Activated CD4-positive, alpha-beta T cell treated with anti-CD3 and anti-CD28 coated beads for 36 hours (primary cell): ENCODE measurements at regions not wholly inside any gene's neighbourhood (a gene's known extent, or its start where the extent isn't known, plus 50 kb on each side); places are given as distances from the start of the nearest gene placed in this dataset.

Experiments used
- ATAC-seq: fragments of 200-7000 bp; cut with Tn5 transposase; one replicate; pipeline ENCODE4 v1.10.0; 2021; ENCODE audit warnings: mild to moderate bottlenecking, moderate library complexity
- CTCF ChIA-PET: fragments of 350-600 bp; sonication (Branson Sonifier 250); formaldehyde crosslinking; loops from one replicate; lab custom pipeline; 2021; ENCODE audit warnings: antibody characterized with exemption; lab: Charles Lee
- POLR2A ChIA-PET: fragments of 350-600 bp; sonication (Branson Sonifier 250); formaldehyde crosslinking; loops from one replicate; lab custom pipeline; 2021; ENCODE audit warnings: antibody characterized with exemption, inconsistent platforms; lab: Charles Lee
- DNase-seq: peaks from one replicate; pipeline ENCODE4 v3.0.0-alpha.2; 2020
- H3K27ac Mint-ChIP-seq: one replicate; pipeline ENCODE4 v1.8.0; 2021; ENCODE audit warnings: mixed read lengths
- H3K27me3 Mint-ChIP-seq: one replicate; pipeline ENCODE4 v1.8.0; 2021; ENCODE audit warnings: mixed read lengths
- H3K36me3 Mint-ChIP-seq: one replicate; pipeline ENCODE4 v1.8.0; 2021; ENCODE audit warnings: low read depth, mixed read lengths
- H3K4me1 Mint-ChIP-seq: one replicate; pipeline ENCODE4 v1.8.0; 2021; ENCODE audit warnings: mixed read lengths
- H3K4me3 Mint-ChIP-seq: one replicate; pipeline ENCODE4 v1.8.0; 2021; ENCODE audit warnings: mild to moderate bottlenecking, moderate library complexity, mixed read lengths
- H3K9me3 Mint-ChIP-seq: one replicate; pipeline ENCODE4 v1.8.0; 2021; ENCODE audit warnings: low read depth, mixed read lengths
- intact Hi-C, 2 experiments: fragments of 100-400 bp; cut with DNase I in 1 of 2; cut with micrococcal nuclease in 1 of 2; formaldehyde crosslinking; loops; one replicate each; pipeline versions ENCODE4 v1.14.2 to v1.15.1; 2022 to 2024; cut with DNase I, micrococcal nuclease

DNA sequence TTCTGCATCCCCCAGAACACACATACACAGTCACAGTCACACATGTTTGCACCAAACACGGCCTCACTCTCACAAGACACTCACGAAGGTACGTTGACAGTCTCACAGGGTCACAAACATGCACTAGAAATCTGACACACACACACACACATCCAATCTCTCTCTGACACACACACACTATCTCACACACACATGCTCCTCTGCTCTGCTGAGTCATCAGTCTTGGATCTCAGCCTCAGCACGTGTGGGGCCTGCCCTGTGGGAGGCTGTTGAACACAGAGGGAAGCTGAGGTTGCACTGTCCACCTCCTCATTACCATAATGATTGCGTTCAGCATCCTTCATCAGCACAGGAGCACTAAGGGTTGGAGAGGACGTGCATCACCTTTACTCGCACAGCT, 188.8 kb downstream of the MTRR start:
- no peak for DNase-seq
- no peak for ATAC-seq
- H3K27ac Mint-ChIP-seq = no peak overlapping the region
- H3K9me3 Mint-ChIP-seq = no peaks in the 10 kb centered on the region
- CTCF ChIA-PET = no interaction called here
- peaks cover 2% of the 10 kb centered on the region for H3K27me3 Mint-ChIP-seq
- H3K4me3 Mint-ChIP-seq = no peak overlapping the region
- no peaks in the 10 kb centered on the region for H3K4me1 Mint-ChIP-seq
- H3K36me3 Mint-ChIP-seq = no peaks in the 10 kb centered on the region
- intact Hi-C loops = no loop called here
- POLR2A ChIA-PET = no interaction called here

DNA sequence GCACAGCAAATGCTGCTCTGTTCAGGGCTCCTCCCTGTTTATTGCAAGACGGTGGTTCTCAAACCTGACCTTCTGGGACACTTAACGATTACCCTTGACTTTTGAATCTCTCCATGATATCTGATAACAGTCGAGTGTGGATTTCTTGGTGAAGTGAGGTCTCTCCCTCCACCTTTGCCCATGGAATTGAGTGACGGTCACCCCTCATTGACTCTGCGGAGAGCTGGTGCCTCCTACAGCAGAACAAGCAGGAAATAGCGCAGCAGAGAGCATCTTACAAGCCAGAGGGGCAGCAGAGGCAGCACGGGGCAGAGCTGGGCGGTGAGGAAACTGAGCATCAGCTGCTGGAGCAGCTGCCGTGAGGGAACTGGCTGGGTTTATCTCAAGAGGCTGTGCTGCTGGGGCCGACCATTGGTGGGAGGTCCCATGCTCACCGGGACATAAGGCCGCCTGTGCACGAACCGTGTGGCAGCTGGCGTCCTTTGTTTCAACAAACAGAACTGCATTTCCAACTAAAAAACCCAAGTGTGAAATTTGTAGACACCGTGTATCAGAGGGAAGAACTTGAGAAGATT, 189.8 kb downstream of the MTRR start:
- H3K36me3 Mint-ChIP-seq = no peaks in the 10 kb centered on the region
- peaks cover 2% of the 10 kb centered on the region for H3K27me3 Mint-ChIP-seq
- ChIA-PET POLR2A (no interaction called here), CTCF (no interaction called here)
- no peaks in the 10 kb centered on the region for H3K9me3 Mint-ChIP-seq
- intact Hi-C loops = no loop called here
- H3K4me3 Mint-ChIP-seq = no peak overlapping the region
- H3K27ac Mint-ChIP-seq = no peak overlapping the region
- no peaks in the 10 kb centered on the region for H3K4me1 Mint-ChIP-seq
- ATAC-seq (no peak), DNase-seq (no peak)

DNA sequence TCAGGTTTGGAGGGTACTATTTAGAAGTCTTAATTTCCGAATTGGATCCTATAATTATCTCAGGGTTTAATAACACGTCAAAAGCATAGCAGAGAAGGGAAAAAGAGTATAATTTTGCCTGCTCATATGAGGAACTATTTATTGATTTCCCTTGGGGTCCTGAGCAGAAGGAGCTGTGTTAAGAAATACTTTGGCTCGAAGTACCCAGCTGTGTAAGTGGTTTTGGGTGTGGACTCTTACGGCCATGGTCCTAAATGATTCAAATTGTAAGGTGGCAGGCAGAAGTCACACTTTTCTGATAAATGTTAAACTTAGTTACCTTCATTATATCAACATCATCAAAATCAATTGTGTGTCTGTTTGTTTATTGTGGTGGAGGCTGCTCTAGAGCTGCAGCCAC, 190.4 kb downstream of the MTRR start:
- ATAC-seq (no peak), DNase-seq (no peak)
- ChIA-PET CTCF (no interaction called here), POLR2A (no interaction called here)
- no peaks in the 10 kb centered on the region for H3K4me1 Mint-ChIP-seq
- peaks cover 2% of the 10 kb centered on the region for H3K27me3 Mint-ChIP-seq
- no peak overlapping the region for H3K27ac Mint-ChIP-seq
- H3K4me3 Mint-ChIP-seq = no peak overlapping the region
- no peaks in the 10 kb centered on the region for H3K9me3 Mint-ChIP-seq
- H3K36me3 Mint-ChIP-seq = no peaks in the 10 kb centered on the region
- intact Hi-C loops = no loop called here

DNA sequence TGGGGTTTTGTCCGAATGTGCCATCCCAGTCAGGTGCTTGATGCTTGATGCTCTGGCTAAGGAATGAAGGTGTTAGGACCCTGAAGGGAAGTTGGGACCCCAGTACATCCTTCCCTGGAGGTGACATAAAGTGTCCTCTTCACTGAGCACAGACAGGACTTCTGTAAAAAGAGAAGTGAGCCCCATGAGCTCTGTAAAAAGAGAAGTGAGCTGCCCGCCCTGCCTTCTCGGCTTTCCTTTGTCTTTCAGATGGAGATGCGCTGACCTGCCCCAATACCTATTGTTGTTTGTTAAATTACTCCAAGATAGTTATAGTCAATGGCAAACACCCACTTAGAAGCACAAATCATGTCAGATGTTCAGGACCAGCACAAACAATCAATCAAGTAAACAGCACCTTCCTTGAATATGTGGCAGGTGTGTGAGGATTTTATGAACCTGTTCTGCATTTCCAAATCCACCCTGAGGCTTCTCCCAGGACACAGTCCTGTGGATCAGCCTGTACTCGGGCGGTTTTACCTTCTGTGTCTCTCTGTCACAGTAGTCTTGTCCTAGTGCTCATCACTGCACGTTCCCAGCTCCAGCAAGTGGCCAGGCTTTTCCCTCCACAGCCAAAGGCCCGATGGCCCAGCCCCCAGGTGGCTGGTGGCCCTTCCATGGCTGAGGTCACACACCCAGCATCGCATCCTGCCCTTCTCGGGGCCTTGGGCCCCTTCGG, 191.4 kb downstream of the MTRR start:
- peaks cover 2% of the 10 kb centered on the region for H3K27me3 Mint-ChIP-seq
- no peaks in the 10 kb centered on the region for H3K36me3 Mint-ChIP-seq
- no peak overlapping the region for H3K27ac Mint-ChIP-seq
- intact Hi-C loops = no loop called here
- ATAC-seq = no peak
- POLR2A ChIA-PET = no interaction called here
- CTCF ChIA-PET = no interaction called here
- no peaks in the 10 kb centered on the region for H3K4me1 Mint-ChIP-seq
- no peak overlapping the region for H3K4me3 Mint-ChIP-seq
- DNase-seq = no peak
- no peaks in the 10 kb centered on the region for H3K9me3 Mint-ChIP-seq

DNA sequence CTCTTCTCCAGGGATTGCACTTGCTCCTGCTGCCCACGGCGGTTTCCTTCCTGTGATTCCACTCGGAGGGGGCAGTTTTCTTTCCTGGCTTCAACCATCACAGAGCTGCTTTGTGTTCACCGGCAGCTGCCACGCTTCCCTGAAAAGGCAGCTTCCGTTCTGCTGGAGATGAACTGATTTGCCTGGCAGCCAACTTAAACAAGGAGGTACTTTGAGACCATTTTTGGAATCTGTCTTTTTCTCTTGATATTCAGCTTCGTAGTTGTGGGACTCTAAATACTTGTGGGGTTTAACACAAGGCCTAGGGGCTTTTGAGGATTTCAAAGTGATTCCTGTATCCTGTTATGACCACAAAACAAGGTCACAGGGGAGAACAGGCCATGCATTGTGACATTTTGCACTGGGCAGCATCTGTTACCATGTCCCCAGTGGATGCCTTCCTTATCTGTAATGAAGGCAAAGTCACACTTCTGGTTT, 192.0 kb downstream of the MTRR start:
- ATAC-seq = no peak
- peaks cover 2% of the 10 kb centered on the region for H3K27me3 Mint-ChIP-seq
- no peaks in the 10 kb centered on the region for H3K9me3 Mint-ChIP-seq
- no peak overlapping the region for H3K27ac Mint-ChIP-seq
- ChIA-PET CTCF (no interaction called here), POLR2A (no interaction called here)
- intact Hi-C loops = no loop called here
- H3K4me1 Mint-ChIP-seq = no peaks in the 10 kb centered on the region
- H3K36me3 Mint-ChIP-seq = no peaks in the 10 kb centered on the region
- DNase-seq = no peak
- no peak overlapping the region for H3K4me3 Mint-ChIP-seq

DNA sequence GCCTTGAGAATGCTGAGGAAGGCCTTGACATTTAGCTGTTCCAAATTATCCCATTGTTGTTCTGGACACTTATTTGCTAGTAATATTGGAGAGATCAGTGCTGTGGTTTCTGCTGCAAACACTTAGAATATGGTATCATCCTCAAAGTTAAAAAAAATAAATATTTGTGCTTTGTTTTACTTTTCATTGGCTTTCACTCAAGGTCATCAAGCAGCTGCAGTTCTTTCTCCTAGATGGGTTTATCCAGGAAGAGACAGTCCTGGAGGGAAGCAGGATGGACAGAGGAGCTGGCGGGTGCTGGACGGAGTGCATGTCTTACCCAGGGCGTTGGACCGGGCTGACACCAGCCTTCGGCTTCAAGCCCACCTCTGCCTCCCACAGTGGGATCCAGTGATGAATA, 193.6 kb downstream of the MTRR start:
- intact Hi-C loops = no loop called here
- CTCF ChIA-PET = no interaction called here

DNA sequence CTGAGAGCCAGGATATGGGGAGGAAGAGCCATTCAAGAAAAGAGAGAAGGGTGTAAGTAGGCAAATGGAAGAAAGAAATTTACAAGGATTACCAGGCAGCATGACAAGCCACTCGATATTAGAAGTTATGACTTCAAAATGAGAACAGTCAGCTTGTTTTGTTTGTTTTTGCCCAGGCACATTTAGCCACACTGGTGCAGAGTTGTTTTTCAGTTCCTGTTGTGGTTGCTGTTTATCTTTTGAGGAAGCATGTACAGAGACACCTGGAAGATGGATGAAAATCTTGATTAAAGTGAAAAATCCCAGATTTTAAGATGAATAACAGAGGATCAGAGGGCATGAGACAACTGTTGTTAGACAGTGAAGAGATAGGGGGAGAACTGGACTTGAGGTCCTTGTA, 199.1 kb downstream of the MTRR start:
- ATAC-seq (no peak), DNase-seq (no peak)
- Mint-ChIP-seq H3K9me3 (no peaks in the 10 kb centered on the region), H3K27me3 (no peaks in the 10 kb centered on the region), H3K36me3 (no peaks in the 10 kb centered on the region), H3K4me3 (no peak overlapping the region), H3K4me1 (no peaks in the 10 kb centered on the region), H3K27ac (no peak overlapping the region)
- CTCF ChIA-PET = no interaction called here
- intact Hi-C loops = no loop called here
- POLR2A ChIA-PET = interaction anchor here (0.6 kb wide), 1 partner anchor 1236 kb away, joined by 4 read pairs; no protein-coding TSS in a partner anchor

More for the DNA sequence above, 193.6 kb downstream of the MTRR start:
- Mint-ChIP-seq H3K9me3 (no peaks in the 10 kb centered on the region), H3K27me3 (peaks cover 2% of the 10 kb centered on the region), H3K27ac (no peak overlapping the region), H3K4me3 (no peak overlapping the region), H3K36me3 (no peaks in the 10 kb centered on the region), H3K4me1 (no peaks in the 10 kb centered on the region)
- DNase-seq (no peak), ATAC-seq (no peak)
- POLR2A ChIA-PET = no interaction called here

DNA sequence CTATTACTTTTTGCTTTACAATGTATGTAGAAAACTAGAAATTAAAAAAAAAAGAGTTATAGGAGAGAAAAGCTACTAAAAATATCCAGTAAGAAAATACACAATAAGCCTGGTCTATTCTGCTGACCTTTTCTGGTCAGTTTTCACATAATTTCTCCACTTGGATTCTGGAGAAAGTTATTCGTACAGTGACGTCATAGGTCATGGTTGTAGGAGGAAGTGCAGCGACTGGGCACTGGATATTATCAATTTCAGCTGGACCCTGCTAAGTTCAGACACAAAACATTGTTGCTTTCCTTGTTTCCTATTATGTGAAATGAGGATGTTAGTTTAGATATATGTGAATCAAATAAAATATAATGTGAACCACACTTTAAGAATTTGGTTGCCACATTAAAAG, 201.2 kb downstream of the MTRR start:
- ChIA-PET CTCF (no interaction called here), POLR2A (no interaction called here)
- no peak for DNase-seq
- H3K27me3 Mint-ChIP-seq = no peaks in the 10 kb centered on the region
- H3K9me3 Mint-ChIP-seq = no peaks in the 10 kb centered on the region
- no peaks in the 10 kb centered on the region for H3K36me3 Mint-ChIP-seq
- intact Hi-C loops = no loop called here
- H3K4me1 Mint-ChIP-seq = no peaks in the 10 kb centered on the region
- no peak overlapping the region for H3K4me3 Mint-ChIP-seq
- H3K27ac Mint-ChIP-seq = no peak overlapping the region
- no peak for ATAC-seq

DNA sequence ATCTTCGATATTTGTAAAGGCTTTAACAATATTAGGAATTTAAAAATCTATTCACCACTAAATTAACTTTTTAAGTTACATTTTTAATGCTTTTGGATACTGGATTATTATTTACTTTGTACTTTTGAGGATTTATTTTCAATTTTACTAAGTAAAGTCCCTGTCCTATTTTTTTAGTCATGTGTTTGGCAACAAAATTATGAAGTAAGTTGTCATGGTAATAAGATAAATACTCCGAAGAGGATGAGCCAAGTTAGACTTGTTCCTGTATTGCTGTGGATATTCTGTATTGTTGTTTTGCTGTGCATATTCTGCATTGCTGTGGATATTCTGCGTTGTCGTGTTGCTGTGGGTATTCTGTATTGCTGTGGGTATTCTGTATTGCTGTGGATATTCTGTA, 210.1 kb downstream of the MTRR start:
- ATAC-seq = no peak
- Mint-ChIP-seq H3K27ac (no peak overlapping the region), H3K4me3 (no peak overlapping the region), H3K9me3 (no peaks in the 10 kb centered on the region), H3K27me3 (no peaks in the 10 kb centered on the region), H3K4me1 (no peaks in the 10 kb centered on the region), H3K36me3 (no peaks in the 10 kb centered on the region)
- ChIA-PET POLR2A (no interaction called here), CTCF (no interaction called here)
- intact Hi-C loops = no loop called here
- DNase-seq = no peak

DNA sequence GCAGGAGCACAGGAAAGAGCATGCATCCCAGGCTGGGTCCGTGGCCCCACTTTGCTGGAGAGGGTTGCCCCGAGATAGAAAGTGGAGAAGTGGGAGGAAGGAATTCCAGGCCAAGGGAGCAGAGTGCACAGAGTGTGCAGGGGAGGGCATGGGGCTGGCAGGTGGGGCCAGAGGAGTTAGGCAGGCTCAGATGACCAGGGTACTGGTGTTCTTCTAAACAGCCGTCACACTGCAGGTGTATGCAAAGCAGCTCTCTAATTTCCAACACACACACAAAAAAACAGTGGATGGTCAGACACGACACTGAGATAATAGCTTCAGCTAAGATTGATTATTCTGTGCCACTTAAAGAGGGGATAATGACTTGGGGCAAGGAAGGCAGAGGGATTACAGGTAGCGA, 212.2 kb downstream of the MTRR start:
- H3K9me3 Mint-ChIP-seq = no peaks in the 10 kb centered on the region
- intact Hi-C loops = no loop called here
- POLR2A ChIA-PET = no interaction called here
- ATAC-seq = no peak
- H3K36me3 Mint-ChIP-seq = no peaks in the 10 kb centered on the region
- CTCF ChIA-PET = no interaction called here
- no peak for DNase-seq
- no peak overlapping the region for H3K27ac Mint-ChIP-seq
- no peak overlapping the region for H3K4me3 Mint-ChIP-seq
- H3K27me3 Mint-ChIP-seq = no peaks in the 10 kb centered on the region
- H3K4me1 Mint-ChIP-seq = no peaks in the 10 kb centered on the region

DNA sequence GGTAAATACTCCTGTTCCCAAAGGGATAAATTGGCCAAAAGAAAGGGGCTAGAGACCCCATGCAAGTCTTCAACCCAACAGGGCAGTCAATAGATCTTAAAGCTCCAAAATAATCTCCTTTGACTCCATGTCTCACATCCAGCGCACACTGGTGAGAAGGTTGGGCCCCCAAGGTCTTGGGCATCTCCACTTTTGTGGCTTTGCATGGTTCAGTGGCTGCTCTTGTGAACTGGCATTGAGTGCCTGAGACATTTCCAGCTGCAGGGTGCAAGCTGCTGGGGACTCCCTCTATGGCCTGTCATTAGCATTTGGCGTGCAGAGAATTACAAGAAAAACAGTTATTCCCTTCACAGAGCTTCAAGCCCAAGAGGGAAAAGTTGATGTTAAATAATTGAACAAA, 224.7 kb downstream of the MTRR start:
- peaks cover 7% of the 10 kb centered on the region for H3K9me3 Mint-ChIP-seq
- CTCF ChIA-PET = no interaction called here
- H3K27me3 Mint-ChIP-seq = no peaks in the 10 kb centered on the region
- no peak overlapping the region for H3K4me3 Mint-ChIP-seq
- intact Hi-C loops = no loop called here
- no peaks in the 10 kb centered on the region for H3K36me3 Mint-ChIP-seq
- H3K4me1 Mint-ChIP-seq = no peaks in the 10 kb centered on the region
- ATAC-seq (no peak), DNase-seq (no peak)
- POLR2A ChIA-PET = interaction anchor here (0.6 kb wide), 1 partner anchor 1196 kb away, joined by 3 read pairs; no protein-coding TSS in a partner anchor
- no peak overlapping the region for H3K27ac Mint-ChIP-seq

DNA sequence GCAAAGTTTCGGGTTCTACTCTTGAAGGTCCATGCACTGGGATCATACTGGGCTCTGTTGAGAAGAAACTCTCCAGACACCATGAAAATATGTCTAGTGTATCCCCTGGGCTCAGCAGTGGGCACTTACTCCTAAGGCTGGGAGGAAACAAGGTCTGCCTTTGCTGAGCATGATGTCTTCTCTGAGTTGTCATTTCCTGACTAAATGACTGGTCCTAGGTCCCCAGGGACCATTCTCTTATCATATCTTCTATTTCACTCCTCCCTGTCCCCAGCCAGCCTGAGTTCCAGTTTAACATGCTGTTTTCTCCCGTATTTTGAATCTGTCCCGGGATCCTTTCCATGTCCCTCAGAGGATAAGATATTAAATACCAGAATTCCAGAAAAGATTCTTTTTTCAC, 225.4 kb downstream of the MTRR start:
- CTCF ChIA-PET = no interaction called here
- DNase-seq (no peak), ATAC-seq (no peak)
- POLR2A ChIA-PET = no interaction called here
- Mint-ChIP-seq H3K36me3 (no peaks in the 10 kb centered on the region), H3K9me3 (peaks cover 6% of the 10 kb centered on the region), H3K4me1 (no peaks in the 10 kb centered on the region), H3K4me3 (no peak overlapping the region), H3K27me3 (no peaks in the 10 kb centered on the region), H3K27ac (no peak overlapping the region)
- intact Hi-C loops = no loop called here
